ENCODE measurements at regions not wholly inside any gene's neighbourhood (a gene's known extent, or its start where the extent isn't known, plus 50 kb on each side); places are given as distances from the start of the nearest gene placed in this dataset.

DNA sequence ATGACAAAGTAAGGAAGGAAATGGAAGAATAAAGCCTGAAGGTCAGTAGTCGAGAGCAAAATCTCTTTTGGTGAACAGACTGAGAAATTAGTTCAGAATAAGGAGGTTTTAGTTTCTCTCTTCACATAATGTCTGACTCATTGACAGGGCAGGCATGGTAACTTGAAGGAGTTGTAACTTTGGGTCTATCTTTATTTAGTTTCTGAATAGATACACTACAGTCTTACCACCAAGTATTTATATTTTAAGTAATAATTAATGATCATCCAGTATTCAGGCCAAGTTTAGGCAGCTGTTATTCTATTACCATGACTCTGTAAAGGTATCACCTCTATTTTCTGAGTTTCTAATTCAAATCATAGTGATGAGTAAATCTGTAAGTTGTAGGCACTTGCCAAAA is 219.9 kb downstream of the SPRY2 start:
- DNase-seq = no peak

DNA sequence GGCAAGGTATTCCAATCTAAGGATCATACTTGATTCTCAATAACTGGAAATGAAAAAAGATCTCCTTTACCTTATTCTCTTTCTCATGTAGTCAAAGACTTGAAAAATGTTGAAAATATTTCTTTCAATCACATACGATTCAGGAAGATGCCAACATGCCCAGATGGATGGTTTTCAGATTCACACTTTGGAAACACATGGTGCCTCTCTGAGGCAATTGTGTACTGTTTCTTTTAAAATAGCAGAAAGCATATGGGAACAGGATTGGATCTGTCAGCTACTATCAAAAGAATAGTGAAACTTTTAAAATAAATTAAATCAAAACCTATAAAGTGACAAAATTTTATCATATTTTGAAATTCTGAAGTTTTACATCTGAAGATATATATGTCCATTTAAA is 222.4 kb downstream of the SPRY2 start:
- no peak for DNase-seq

DNA sequence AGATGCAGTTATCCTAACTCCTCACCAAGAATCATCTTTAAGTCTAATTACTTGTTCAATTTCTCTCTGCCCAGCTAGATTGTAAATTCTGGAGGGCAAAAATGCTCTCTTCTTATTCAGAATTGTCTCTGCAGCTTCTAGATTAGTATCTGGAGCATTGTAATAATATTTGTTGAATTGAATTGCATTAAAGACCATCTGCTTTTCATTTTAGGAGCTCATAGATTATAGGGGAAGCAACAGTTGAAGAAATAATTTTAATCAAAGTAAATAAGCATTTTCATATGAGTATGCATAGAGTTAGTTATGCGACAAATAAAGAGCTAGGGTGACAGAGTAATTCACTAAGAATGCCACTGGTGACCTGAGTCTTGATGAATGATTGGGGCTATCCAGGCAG is 222.8 kb downstream of the SPRY2 start:
- no peak for DNase-seq

DNA sequence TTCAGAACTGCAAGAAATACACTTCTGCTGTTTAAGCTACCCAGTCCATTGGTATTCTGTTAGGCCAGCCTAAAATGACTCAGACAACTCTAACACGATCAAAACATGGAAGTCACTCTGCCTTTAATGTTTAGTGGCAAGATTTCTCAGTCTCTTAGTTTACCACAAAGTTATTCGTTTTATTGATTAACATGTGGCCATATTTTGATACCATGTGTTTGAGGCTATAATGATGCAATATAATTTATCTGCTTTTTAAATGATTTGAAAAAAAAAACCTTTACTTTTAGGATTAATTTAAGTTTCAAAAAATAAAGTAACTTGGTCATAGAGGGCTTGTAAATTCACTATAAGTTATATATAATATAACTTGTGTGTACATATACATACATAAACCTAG is 223.4 kb downstream of the SPRY2 start:
- DNase-seq = no peak

DNA sequence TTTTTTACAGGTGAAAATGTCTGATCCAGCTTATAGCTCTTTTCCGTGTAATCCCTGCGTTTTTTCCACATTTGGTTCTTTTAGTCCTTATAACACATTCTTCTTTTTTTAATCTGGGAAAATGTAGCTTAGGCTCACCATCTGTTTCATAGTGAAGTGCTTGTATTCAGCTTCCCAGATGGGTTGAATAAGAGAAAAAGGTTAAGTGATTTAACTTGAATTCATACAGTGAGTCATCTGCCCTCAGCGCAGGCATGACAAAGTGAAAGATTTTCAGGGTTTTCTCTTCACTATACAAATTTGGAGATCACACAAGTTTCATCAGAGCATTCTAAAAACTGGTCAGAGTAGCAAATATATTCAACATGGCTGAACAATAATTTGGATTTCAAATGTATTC is 224.8 kb downstream of the SPRY2 start:
- DNase-seq = no peak

DNA sequence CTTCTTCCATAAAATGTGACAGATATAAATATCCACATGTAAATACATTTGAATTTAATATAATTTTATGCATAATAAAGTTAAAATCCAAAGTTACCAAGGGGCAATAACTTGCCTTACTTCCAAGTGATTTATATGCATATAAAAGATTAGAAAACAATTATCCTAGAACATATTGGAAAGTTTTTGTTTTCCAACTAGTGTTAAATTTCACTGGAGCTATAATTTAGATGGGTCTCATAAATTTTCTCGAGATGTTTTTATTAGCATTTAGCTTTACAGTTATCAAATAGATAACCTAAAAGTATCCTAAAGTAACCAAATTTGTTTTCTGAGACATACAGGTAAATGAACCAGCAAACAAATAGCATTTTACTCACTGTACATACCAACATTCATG is 225.3 kb downstream of the SPRY2 start:
- no peak for DNase-seq

DNA sequence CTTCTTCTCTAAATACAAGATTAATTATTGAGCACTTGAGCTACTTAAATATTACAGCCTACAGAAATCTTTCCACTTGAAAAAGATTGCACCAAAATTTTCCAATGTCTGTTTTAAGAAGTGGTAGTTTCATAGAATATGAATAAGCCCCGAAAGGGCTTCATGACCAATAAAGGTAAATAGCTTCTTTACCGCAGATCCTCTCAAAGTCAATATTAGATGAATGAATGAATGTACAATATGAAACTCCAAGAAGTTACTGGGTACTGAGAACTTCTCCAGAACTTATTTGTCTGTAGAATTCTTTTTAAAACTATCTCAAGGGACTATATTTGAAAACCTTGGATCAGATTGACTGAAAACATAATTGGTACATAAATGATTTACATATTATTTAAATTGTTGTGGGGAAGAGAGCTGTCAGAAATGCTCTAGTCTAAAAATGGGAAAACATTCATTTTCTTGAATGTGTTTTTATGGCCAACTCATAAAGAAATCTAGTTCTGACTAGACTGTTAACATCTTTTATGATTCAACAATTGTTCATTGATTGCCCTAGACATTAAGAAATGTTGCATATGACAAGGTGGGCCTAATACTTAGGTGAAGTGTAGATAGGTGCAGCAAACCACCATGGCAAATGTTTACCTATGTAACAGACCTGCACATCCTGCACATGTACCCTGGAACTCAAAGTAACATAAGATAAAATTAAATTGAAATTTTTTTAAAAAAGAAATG is 227.0 kb downstream of the SPRY2 start:
- DNase-seq = no peak

DNA sequence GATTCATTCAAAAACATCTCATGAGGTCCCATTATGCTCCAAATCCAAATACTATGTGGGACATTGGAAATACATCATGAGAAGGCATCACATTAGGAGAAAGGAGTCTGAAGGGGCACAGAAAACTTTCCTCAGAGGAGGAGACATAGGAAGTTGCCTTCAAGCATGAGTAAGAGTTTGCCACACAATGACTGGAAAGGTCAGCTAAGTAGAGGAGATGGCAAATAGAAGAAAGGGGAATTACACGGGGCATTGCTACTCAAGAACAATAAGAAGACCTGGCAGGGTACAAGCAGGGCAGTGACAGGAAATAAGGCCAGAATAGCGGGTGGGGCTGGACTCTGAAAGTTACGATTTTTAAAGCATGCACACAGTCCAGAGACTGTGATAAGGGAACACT is 231.6 kb downstream of the SPRY2 start:
- no peak for DNase-seq

DNA sequence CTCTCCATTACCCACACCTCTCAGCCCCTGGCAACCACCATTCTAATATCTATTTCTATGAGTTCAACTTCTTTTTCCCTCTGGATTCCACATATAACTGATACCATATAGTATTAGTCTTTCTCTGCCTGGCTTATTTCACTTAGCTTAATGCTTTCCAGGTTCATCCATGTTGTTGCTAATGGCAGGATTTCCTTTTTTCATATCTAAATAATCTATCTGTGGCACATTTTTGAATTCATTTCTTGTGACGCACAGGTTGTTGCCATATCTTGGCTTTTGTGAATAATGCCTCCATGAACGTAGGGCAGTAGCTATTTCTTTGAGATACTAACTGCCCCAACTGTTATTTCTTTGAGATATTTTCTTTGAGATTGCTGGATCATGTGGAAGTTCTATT is 235.6 kb downstream of the SPRY2 start:
- no peak for DNase-seq

DNA sequence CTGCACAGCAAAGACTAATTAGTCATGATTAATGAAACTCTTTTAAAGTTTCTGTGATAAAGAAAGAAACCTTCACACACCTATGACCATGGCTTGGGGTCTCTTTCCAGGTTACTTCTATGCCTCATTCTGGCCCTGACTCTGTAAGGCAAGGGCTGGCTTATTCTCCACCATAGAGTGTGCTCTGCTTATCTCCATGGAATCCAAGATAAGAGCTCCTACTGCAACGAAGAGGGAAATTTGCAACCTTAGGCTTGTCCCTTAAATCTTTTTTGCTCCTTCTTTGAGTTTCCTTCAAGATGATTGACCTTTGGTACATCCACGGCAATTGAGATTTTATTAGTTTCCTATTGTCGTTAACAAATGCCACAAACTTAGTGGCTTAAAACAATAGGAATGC is 239.9 kb downstream of the SPRY2 start:
- no peak for DNase-seq

DNA sequence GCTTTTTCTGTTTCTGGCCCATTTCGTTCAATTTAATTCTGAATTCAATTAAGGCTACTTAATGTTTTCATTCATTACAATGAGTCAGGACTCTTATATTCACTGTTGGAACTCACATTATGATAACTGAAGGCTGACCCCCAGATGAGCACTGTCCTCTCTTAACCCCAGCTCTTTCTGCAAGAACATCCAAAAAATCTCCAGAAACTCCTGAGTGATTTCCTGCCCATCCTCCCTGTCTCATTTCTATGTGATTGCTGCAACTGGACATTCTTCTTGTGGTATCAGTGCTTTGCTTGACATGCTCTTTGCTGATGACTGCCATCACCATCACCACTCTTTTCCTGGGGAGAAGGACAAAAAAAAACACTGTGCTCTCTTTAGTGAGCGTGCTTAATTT is 240.3 kb downstream of the SPRY2 start:
- no peak for DNase-seq

DNA sequence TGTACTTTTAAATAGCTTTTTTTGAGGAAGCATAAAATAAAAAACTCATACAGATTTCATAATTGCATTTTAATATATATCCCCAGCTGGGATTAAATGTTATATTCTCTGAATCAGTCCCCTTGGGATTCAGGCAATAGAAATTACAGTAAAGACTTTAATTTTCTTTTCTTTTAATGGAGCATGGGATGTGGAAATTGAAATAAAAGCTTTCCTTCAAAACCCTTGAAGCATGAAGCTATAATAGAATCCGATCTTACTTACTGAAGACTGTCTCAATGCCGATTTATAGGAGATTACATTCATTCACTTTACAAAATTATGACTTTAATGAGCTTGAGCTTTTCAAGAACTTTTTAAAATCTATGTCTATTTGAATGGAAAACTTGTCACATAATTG is 243.4 kb downstream of the SPRY2 start:
- no peak for DNase-seq

DNA sequence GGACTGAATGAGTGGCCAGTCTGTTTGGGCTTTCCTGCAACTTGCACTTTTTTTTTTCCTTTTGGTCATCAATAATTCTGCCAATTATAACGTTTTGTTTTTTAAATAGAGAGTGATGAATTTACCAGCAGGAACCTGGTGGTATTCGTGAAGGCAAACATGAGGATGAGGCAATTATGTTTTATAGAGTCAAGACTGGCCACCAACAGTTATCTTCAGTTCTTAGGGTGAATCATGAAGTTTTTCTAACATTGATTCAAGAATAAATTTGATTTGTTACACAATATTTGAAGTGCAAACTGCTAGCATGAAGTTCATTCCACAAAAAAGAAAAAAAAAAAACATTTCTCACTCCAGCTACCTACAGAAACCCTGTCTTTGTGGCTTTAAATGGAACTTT is 244.5 kb downstream of the SPRY2 start:
- no peak for DNase-seq

DNA sequence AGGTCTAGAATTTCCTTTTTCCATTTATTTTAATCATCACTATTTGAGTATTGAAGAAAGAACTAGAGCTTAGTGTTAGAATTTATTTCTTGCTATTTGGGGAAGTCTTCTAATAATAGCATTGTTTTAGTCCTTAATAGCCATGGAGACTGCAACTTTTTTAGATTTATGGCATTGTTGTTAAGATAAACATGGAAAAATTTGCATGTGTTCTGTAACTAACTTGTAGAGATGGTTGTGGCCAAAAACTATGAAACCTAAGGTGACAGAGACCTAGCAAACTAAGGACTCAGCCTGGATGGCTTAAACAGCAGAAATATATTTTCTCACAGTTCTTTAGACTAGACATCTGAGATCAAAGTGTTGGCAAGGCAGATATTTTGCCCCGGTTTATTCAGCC is 246.4 kb downstream of the SPRY2 start:
- no peak for DNase-seq

DNA sequence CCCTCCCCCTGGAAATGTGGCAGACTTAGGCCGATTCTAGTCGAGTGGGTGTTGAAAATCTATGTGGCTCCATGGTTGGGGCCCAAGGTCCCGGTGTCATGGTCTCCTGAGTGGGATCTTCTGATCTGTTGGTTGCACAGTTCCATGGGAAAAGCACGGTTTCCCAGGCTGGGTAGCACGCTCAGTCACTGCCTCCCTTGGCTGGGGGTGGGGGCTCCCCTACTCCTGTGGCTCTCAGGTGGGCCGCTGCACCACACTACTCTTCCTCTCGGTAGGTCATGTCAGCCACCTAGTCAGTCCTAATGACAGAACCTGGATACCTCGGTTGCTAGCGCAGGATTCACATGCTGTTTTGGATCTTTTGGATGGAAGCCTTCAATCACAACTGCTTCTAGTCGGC is 247.0 kb downstream of the SPRY2 start:
- DNase-seq = no peak

DNA sequence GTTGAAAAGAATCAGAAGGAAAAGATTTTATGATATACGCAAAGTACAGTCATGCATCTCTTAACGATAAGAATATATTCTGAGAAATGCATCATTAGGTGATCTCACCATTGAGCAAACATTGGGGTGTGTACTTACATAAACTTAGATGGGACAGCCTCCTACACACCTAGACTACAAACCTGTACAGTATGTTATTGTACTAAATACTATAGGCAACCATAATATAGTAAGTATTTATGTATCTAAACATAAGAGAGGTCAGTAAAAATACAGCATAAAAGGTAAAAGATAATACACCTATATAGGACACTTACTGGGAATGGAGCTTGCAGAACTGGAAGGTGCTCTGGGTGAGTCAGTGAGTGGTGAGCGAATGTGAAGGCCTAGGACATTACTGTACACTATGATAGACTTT is 254.6 kb downstream of the SPRY2 start:
- DNase-seq = no peak

DNA sequence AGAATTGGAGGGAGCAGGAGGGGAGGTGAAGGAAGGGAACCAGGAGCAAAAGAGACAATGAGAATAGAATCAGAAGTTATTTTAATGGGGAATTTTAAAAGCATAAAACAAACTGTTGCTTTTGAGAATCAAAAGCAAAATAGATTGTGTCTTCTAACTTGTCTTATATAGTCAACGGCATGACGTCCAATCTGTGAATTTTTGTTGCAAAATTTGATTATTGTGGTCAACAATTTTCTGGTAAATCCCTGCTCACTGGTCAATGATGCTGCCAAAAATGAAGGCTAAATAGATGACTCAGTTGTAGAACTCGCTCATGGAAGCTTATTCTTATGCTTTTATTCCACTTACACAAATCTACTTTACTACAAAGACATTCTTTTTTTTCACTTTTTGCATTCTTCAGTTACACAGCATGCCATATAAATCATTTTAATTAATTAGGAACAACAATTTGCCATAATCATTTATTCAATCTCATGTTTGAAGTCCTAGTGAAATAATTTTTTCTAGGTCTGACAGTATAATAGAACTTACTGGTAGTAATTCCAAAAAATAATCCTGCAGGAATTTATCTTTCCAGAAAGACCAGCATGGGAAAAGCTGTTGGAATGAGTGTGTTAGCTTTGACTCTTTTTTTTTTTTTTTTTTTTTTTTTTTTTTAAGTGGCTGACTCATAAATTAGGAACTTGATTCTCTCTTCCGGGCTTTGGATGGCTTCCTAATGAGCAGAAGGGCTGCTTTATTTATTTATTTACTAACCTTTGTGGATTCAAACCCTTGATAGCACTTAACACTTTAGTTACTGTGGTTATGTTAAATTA is 256.9 kb downstream of the SPRY2 start:
- peak; percentile 53 for DNase-seq

DNA sequence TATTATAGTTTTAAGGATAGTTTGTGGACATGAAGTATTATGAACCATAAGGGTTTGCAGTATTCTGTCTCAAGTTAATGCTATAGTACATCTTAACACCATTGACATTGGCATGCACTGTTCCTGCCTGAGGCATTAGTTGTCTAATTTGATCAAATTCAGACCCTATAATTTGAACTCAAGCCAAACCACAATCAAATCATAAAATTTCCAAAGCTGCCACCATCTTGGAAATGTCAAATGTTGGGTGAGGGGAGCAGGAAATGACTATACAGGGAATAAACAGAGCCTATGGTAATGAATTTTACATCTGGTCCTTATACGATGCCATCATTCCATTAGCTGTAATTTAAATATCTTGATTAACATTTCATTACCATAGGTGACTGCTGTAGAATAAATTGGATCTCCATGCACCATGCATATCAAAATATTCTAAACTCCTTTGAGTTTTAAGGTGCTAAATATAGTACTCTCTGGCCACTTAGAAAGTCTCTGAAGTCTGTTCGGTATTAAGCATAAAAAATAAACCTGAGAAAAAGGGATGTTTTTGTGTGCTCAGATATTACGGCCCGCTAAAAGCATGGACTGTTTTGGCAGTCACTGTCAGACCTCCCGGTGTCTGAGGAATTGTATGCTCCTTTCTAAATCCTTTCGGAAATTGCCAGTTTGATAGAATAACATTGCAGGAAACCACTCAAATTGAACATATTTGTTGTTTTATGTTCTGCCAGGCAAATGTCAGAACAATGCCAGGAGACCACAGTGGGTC is 257.7 kb downstream of the SPRY2 start:
- no peak for DNase-seq

DNA sequence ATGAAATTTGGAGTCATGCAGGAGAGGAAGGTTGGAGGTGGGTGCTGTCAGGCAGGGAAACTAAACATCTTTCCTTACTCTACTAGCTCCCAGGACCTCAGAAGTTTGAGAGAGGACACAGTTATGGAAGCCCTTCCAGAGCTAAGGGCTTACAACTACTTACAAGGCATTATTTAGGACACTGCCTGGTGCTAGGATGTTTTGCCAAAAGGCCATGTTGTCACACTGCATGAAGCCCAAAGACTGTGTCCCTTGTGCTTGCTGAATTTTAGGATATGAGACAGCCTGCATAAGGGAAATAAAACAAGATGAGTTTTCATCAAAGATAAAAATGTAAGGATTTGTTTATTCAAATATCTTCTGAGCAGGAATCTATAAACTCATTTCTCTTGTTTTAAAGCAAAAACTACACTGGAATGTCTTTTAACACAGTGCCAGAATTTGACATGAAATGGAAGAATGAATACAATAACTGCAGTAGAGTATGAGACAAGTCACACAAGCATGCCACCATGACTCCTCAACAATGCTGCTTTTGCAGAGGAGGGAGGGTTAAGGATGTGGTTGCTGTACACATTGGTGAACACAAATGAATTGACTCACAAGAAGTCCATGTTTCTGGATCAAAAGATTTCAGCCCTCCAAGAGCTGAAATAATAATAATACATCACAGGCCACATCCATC is 258.4 kb downstream of the SPRY2 start:
- DNase-seq = no peak

DNA sequence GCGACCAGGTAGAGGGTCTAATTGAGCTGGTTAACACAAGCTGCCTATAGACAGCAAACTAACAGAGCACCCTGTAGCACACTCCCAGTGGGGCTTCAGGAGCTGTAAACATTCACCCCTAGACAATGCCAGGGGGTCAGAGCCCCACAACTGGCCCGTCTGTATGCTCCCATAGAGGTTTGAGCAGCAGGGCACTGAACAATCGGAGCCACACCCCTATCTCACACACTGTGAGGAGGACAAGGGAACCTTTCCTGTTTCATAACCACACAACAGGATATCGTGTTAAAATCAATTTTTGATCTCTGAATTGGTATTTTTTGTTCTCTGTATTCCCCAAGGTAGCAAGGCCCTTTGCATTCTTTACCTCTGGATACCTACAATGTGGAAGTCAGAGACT is 266.1 kb downstream of the SPRY2 start:
- DNase-seq = no peak

DNA sequence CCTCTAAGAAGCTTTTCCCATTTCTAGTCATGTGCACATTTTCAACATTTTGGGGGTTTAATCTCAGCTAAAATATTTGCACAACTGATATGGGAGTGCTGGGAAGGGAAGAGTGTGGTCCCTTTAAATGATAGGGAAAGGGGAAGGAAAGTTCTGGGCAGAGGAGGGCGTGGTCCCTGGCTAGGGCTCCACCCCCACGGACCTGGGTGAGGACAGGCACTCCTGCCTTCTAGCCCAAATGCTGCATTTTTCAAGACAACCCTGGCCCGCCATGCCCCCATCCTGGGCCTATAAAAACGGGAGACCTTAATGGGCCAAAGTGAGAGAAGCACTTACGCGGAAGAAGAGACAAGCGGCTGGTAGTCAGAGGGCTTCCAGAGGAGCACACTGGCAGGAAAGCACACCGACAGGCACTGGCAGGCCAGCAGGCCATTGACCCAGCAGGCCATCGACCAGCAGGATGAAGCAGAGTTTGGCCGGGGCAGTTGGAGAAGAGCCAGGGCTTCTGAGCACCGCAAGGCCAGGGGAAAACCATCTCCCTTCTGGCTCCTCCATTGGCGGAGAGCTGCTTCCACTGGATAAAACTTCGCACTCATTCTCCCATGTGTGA is 266.7 kb downstream of the SPRY2 start:
- no peak for DNase-seq

DNA sequence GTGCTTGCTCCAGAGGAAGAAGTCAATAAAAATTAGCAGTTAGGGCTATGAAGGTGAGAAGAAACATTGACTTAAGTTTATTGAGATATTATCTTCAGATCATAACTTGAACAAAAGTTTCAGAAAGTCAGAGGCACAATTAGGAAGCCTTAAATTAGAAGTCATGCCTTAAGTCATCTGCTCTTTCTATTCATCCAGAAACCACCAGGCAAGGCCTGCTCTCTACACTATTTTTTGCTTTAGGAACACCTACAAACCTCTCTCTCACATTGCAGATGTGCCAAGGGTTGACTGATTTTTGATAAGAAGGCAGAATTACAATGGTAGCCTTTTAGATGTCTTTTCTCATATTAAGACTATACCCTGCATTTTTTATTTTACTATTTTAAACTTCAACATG is 268.7 kb downstream of the SPRY2 start:
- no peak for DNase-seq
